Activated gamma-delta T cell treated with Interleukin-2 at 50 U/mL for 16 hours (primary cell): ENCODE measurements at regions not wholly inside any gene's neighbourhood (a gene's known extent, or its start where the extent isn't known, plus 50 kb on each side); places are given as distances from the start of the nearest gene placed in this dataset.

Experiments used
- DNase-seq: peaks from one replicate; pipeline ENCODE4 v3.0.0-alpha.2; 2020

DNA sequence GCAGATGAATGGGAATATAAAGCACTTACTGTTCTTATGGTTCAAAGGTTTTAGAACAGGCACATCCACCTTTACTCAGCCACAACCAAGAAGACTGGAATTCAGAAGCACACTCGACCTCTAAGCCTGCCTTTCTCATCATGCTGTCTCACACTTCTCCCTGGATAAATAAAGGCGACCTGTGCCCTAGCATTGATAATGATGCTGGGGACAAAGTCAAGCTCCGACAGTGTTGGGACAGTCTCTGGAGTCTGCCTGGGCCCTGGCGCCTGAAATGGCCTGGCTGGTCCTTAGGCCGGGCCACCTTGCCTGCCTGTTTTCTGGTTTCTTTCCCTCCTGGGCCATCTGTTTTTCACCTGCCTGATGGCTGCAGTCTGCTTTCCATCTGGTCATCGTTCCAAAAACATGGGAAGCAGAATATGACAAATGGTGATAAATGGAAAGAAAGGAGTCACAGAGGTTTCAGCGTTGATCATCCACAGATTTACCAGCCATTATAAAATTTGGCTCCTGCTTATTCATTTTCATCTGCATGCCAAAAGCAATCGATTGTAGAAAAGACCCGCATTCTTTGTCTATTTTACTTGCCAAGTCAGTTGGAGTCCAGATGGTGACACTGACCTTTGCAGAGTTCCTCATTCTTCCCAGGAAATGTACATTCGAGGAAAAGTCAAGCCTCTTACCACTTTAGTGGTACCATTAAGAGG is 91.2 kb upstream of the KCNJ15 start:
- no peak for DNase-seq

DNA sequence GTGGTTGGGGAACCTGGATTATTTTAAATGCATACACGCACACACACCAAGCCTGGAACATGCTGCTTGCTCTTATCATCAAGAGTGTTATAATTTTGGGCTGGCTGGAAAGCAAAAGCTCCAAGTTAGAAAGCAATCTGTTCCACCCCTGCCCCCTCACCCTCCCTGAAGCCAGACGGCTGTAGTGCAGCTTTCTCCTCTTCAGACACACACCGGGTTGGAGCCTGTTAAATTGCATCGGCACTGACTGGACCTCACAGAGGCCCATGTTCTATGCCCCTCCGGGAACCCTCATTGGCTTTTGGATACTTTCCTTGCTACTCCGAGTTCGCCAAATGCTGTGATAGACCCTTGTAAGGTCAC is 90.6 kb upstream of the KCNJ15 start:
- DNase-seq = no peak

DNA sequence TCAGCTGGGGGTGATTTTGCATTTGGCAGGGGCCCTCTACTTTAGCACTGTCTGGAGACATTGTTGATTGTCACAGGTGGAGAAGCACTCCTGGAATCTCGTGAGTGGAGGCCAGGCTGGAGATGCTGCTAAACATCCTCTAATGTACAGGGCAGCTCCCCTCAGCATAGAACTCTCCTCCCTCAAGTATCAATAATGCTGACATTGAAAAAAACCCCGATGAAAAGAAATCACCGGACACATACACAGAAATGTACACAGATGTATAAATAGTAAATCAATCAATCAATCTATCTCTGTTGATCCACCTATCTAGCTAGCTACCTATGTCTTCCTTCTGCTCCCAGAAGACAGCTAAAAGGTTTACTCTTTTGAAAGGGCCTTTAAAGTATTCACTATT is 89.4 kb upstream of the KCNJ15 start:
- DNase-seq = no peak

DNA sequence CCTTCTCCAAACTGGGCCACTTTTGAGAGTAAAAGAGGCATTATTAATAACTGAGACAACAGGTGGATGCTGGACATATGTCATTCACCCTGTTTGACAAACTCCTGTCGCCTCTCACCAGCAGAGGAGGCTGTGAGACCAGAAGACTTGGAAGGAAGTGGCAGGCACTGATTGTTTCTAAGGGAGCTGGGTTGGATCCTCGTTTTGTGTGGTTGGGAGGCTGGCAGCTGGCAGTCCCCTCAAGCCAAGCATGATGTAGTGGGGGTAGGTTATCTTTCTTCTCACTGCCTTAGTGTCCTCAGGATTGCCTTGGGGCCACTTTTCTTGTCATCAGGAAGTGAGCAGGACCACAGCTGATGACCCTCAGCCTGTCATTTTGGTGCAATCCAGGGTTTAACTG is 86.5 kb upstream of the KCNJ15 start:
- no peak for DNase-seq

DNA sequence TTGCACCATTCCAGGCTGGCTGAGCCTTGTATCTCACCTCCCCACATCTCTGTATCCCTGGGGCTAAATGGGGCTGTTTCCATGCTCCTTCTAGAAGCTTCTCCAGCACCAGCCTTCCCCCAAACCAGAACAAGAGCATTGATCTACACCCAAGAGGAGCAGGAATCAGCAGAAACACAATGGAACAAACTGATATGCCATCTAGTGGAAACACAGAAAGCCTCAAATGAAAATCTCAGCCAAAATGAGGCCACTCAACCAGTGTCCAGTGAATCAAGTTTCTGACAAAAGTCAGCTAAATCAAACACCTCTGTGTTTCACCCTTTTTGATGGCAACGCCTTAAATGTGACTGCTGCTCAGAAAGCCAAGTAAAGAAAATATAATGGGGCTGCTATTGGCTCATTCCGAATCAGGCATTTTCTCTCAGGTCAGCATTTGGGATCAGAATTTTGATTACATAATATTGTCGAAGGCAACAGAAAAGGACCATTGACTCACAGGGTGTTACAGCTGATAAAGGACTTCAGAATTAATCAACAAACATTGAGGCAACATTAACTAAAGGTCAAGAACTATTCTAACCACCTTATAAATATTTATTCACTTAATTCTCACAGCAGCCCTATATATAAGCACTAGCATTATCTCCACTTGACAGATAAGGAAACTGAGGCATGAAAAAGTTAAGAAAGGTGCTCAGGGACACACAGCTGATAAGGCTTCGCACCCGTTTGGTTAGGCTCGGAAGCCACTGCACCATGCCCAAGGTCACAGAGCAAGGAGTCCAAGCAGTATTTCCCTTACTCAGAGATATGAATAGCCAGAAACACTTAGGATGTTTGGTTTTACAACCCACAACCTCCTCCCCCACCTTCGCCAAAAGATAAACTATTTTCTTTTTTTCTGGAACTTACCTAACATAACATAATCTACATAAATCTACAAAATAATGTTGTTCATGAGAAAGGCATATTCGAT is 85.8 kb upstream of the KCNJ15 start:
- no peak for DNase-seq

DNA sequence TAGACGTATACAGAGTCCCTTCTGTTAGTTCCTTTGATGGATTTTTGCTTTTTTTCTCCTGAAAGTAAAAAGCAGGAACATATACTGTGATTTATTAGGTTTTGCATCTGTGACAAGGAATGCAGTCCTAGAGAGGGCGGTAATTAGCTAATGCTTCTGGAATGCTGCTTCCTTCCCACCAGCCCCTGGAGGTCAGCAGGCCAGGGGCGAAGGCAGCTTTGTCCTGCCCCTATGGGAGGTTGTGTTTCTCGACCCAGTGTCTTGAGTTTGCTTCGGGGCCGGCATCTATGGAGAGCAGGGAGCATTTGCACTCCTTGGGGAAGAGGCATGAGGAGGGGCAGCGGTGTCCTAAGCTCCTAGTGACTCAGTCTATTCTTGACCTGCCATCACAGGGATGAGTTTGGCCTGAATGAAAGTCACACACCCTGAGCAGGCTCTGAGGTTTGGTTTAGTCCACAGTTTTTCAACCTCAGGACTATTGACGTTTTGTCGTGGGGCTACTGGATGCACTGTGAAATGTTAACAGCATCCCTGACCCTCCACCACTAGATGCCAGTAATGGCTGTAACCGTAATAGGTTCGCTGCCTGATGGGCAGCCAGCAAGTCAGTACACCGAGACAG is 85.0 kb upstream of the KCNJ15 start:
- no peak for DNase-seq

DNA sequence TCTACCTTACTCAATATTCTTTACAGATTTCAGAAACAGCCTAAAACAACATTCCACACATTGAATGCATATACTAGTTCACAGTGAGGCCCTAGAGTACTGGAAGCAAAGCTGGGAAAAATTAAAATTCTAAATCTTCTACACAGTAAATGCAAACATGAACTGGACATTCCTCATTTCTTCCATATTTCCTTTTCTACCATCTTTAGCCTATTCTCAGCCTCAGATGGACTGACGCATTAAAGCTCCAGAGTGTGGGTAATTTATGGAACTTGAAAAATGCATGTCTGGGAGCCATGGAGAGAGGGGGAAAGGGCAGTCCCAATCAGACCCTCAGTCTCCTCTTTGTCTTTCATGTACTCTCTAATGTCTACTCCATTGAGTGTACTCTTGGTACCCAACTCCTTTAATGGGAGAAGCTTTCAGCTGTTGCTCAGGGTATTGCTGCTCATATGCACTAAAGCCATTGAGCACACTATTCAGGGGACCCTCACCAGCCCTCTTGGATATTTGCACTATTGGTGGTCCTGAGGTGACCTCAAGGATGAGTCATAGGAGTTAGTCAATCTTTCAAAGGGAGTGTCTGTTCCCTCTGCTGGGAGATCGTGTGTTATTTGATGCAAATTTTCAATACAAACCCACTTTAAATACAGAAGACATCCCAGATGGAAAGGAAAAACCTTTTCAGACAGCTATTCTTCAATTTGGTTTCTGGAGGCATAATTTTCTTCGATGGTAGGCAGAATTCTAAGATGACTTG is 83.3 kb upstream of the KCNJ15 start:
- DNase-seq = no peak

DNA sequence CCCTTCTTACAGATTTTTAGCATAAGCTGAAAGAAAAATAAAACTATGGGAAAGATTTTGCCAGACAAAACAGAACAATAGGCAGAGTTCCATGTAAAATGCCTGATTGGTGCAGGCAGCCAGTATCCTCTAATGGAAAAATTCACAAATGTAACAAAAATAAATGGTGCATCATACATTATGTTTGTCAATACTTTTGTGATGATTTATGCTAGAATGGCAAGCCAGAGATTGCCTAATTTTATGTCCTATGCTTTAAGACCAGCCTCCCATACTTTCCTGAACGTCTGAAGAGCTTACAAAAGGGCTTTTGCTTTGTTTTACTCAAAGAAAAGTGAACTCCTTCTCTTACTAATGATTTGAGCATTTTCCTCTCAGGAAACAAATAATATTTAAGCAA is 81.5 kb upstream of the KCNJ15 start:
- DNase-seq = no peak

DNA sequence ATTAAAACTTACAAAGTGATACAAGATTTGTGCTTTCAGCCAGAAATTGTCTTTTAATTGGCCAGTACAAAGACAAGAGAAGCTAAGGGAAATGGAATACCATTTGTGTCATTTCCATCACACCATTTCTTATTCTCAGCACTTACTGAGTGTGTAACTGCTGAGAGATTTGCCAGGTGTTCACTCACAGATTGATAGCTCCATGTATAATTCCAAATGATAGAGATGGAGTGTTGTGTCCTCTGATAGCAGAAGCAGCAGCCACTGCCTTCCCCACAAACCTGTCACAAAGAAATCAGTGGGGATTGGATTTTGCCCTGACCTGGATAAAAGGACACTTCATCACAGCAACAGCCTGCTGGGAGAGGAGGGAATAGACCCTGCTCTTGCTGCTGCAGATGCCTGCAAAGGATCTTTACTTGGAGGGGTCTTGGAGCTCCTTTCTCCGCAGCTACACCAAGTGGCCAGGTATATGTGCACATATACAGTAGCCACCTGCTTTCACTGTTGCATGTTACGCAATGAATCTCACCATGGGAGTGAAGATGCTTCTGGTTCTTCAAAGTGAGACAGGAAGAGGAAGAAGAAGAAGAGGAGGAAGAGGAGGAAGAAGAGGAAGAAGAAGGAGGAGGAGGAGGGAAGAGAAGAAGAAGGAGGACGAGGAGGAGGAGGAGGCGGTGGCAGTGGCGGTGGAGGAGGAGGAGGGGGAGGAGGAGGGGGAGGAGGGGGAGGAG is 78.7 kb upstream of the KCNJ15 start:
- DNase-seq = no peak

DNA sequence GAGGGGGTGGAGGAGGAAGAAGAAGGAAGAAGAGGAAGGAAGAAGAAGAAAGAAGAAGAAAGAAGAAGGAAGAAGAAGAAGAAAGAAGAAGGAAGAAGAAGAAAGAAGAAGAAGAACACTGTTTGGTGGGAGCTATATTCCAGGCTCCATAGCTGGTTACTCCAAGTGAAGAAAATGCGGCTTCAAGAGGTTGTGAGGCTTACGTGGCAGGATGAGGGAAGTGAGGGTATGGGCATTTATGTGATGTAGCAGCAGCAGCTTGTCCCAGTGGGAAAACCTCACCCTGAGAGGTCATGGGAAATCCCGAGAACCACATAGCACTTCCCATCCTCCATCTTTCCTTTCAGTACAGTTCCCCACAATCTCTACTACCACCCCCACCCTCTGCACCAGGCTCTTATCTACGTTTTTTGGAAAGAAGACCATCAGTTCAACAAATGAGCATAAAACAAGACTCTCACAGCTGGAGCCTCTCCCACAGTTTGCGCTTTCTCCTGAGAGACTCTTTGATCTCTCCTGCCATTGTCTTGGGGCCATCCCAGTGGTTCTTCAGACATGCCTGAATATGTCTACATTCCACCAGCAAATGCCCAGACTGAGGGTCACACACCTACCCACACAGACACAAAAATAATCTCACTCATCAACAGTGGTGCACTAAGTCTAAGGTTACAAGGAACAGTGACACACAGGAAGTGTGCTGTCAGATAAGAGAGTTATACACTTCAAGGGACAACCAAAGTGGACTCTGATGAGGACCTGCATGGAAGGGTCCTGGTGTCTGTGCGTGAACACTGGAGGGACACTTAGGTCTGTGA is 77.9 kb upstream of the KCNJ15 start:
- DNase-seq = no peak

DNA sequence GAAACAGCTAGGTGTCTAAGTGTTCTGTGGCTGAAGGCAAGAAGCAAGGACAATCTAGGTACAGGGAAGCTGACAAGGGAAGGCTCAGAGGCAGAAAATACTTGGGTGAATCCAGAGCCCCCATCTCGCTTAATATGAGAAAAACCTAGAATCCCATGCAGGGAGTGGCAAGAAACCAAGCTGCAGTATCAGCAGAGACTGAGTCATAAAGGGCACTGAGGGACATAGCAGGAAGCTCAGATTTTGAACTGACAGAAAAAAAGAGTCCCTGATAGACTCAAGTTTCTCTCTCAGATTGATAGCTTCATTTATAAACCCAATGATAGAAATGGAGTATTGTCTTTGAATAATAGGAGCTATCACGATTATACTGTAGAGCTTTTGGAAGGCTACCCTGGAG is 77.3 kb upstream of the KCNJ15 start:
- DNase-seq = no peak

DNA sequence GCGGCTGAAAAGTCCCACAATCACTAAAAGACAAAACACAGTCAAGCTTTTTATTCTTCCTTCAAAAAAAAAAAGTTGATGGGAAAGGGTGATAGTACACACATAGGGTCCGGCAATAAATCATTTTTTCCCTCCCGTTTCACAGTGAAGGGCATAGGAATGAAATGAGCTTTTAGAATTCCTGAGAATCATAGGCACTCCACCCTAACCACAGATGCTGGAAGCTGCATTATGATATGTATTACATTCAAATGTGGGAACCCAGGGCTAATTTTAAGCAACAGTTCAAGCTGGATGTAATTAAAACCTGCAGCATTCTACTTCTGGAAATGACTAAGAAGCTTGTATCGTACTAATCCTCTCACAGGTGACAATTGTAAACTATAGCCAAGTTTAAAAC is 75.7 kb upstream of the KCNJ15 start:
- DNase-seq = no peak

DNA sequence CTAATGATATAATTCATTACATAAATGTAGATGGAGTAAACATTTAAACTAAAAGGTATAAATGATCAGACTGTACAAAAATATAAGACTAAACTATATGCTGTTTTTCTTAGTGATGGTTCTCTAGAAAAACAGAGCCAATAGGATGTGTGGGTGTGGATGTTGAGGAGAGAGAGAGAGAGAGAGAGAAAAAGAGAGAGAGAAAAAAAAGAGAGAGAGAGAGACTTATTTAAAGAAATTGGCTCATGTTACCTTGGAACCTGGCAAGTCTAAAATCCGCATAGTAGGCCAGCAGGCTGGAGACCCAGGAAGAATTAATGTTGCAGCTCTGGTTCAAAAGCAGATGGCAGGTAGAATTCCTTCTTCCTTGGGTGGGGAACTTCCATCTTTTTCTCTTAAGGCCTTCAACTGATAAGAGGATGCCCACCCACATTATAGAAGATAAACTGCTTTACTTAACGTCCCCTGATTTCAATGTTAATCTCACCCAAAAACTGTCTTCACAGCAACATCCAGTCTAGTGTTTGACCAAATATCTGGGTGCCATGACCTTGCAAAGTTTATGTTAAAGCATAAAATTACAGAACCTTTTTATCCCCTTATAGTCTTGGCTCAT is 74.3 kb upstream of the KCNJ15 start:
- DNase-seq = no peak

DNA sequence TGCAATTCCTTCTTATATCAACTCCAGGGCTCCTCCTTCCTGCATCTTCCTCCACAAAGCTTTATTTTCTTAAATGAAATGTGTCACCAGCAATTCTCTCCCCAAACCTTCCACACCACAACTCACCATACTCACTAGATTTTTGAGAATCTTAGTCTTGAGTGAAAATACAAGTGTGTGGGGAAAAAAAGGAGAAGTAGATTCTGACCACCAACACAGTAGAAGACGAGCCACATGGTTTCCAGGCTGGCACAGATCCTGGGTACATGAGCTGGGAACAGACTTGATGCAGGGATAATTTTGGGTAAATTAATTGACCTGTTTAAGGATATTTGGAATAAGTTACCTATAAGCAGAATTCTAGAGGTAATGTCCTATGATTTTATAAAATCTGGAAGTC is 72.8 kb upstream of the KCNJ15 start:
- DNase-seq = no peak

DNA sequence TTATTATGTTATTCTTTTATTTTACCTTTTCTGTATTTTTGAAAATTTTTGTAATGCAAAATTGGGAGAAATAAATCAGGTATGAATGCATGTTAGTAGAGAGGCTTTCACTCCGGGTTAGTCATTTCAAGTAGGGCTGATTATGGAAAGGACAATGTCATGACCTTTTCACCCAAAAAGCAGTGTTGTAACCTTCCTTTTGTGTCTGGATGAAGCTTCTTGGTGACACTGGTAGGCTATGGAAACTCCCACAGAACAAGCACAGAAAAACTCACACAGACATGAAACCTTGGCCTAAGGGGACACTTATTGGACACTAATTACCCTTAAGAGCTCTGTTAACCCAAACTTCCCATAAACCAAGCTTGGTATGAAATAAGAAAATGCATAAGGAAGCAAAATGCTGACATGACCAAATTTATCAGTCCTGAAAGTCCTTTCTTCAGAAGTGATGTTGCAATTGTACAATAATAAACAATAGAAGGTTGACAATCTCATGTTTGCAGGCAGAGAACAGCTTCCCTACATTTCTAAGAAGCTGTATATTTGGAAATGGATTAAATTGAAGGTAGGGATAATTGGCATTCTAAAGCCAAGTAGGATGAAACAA is 70.0 kb upstream of the KCNJ15 start:
- DNase-seq = no peak

DNA sequence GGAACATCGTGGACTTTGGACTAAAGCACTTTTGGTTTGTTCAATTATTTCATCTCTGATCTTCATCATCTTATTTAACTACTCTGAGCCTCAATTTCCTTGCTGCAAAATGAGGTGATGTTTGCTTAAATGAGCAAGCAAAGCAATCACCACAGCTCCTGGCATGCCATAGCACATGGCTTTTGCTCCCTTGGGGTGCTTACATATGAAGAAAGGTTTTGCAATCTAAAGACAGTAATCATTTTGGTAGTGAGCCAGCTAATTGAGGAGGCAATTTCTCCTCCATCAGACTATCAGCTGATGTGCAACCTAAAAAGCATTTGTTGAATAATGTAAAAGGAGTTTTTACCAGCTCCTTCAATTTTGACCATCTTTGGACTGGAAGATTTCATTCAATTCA is 68.8 kb upstream of the KCNJ15 start:
- no peak for DNase-seq

DNA sequence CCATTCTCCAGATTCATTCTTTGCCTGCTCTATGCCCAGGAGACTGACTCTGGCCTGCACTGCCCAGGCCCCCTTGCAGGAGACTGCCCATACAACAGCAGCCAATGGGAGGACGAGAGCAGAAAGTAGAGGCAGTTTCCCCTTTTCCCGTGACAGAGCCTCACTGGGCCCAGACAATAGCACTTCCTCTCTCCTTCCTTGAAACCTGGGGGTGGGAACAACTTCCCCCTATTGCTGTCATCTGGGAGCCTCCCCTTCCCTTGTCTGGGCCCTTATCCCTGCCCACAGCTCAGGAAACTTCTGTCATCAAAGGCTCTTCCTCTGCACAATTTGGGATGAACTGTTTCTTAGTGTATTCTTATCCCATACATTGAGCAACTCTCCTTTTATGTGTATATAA is 60.8 kb upstream of the KCNJ15 start:
- DNase-seq = no peak

DNA sequence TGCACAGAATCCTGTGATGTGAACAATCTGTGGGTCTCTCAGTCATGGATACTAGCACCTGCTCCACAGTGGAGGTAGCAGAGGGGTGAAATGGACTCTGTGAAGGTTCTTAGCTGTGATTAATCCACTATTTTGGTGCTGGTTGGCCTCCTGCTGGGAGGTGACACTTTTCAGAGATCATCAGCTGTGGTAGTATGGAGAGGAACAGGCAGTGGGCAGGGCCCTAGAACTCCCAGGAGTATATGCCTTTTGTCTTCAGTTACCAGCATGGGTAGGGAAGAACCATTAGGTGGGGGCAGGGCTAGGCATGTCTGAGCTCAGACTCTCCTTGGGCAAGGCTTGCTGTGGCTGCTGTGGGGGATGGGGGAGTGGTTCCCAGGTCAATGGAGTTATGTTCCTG is 54.0 kb upstream of the KCNJ15 start:
- no peak for DNase-seq

DNA sequence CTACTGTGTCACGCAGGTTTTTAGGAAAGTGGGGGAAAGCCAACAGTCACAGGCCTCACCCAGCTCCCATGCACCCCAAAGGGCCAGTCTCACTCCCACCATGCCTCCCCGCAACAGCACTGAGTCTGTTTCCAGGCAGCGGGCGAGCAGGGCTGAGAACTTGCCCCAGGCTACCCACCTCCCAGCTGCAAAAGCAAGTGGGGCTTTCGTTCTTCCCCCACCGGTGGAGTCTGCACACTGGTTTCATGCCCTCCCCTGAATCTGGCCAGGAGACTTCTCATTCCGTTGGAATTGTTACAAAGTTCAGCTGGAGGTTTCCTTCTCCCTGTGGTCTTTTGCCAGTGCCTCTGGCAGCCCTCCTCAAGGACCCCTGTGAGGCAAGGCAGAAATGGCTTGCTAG is 53.6 kb upstream of the KCNJ15 start:
- DNase-seq = no peak

DNA sequence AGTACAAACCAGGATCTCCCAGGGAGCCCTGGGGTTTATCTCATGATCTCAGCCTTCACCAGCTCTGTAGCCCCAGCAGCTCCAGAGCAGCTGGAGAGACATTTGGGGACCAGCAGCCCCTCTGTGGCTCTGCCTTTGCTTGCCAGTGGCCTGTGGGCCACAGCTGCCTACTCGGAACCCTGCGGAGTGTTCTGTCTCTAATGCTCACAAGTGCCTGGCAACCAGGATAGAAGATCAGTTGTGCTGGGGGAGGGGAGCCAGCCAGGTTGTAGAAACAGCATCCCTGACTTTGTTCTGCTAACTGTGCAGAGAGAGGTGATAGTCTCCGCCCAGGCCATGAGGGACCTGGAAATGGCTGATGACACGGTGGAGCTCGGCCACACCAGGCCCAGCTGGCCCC is 50.9 kb upstream of the KCNJ15 start:
- DNase-seq = no peak

DNA sequence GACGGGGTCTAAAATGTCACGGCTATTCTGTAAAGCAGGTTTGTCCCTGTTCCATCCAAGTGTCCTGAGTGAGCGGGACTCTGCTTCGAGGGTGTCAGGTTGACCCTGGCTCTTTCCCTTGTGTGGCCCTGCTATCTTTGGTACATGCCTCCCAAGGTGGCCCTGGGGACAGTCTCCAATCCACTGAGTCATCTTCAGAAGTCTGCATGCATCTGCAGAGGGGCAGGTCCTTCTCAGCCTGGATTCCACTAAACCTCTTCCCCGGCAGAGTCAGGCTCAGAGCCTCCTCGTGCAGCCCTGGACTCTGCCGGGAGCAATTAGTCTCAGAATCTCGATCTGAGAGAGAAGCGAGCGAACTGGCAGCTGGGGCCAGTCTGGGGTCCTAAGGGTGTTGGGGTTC is 50.1 kb upstream of the KCNJ15 start:
- DNase-seq = no peak
